GM12874 (cell line): ENCODE measurements at regions not wholly inside any gene's neighbourhood (a gene's known extent, or its start where the extent isn't known, plus 50 kb on each side); places are given as distances from the start of the nearest gene placed in this dataset.

ENCODE experiments used
- CTCF ChIP-seq: IDR thresholded peaks from 2 replicates; pipeline ENCODE4 v1.5.1; 2011; ENCODE audit warnings: low read depth, mild to moderate bottlenecking, control low read depth, low read length, moderate library complexity; ENCODE audit not compliant: insufficient read depth

GRCh38 chr6:140284871-140285270 lies 910.4 kb upstream of the CITED2 start:
- TF ChIP-seq CTCF, result no peak

DNA sequence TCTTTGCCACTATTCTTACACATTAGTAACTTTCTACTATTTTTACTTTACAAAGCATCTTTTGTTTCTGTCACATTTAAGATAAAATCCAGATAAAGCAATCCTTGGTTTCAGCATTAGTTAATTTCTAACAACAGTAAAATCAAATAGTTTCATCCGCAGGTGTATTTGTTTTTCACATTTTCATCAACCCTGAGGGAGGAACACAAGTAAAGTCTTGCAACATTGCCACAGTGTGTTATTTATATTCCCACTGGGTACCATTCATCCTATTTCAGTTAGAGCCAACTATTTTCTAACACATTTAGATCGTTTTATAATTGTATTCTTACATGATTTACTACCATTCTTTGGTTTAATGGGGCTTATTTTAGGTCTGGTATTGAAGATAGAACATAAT lies 908.7 kb upstream of the CITED2 start:
- no peak for TF ChIP-seq CTCF

GRCh38 chr6:140281767-140282166 lies 907.3 kb upstream of the CITED2 start:
- no peak for TF ChIP-seq CTCF

GRCh38 chr6:140281236-140281635 lies 906.8 kb upstream of the CITED2 start:
- no peak for TF ChIP-seq CTCF

GRCh38 chr6:140276719-140277118 lies 902.3 kb upstream of the CITED2 start:
- no peak for TF ChIP-seq CTCF

DNA sequence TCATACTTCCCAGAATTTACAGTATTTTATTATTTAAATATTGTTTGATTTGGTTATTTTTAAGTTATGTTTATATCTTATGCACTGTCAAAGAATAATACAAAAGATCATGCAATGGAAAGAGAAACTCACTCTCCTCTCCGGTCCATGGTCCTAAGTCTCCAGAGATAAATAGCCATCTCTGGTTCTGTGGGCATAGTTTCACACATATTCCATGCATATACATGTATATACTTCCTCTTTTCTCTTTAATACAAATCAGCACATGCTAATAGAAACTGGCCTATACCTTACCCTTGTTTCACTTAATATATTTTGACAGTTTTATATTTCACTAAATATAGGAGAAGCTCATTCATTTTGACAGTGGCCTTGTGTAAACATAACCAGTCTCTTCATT lies 901.7 kb upstream of the CITED2 start:
- TF ChIP-seq CTCF, result no peak

- TF ChIP-seq CTCF, result no peak
Measured at GRCh38 chr6:140275725-140276124, 901.3 kb upstream of the CITED2 start.

- no peak for TF ChIP-seq CTCF
Measured at GRCh38 chr6:140274548-140274947, 900.1 kb upstream of the CITED2 start.
